HepG2 (cell line): ENCODE measurements at regions not wholly inside any gene's neighbourhood (a gene's known extent, or its start where the extent isn't known, plus 50 kb on each side); places are given as distances from the start of the nearest gene placed in this dataset.

Experiments used
- ATAC-seq: fragments of 200-7000 bp; cut with Tn5 transposase; 3 replicates; pipeline ENCODE4 v1.9.1; 2020; ENCODE audit warnings: mild to moderate bottlenecking, moderate library complexity
- BruUV-seq: library from RNA; stranded (reverse); fragments of 400-500 nt; replicated peaks from 2 replicates; lab custom pipeline; 2021; lab: Mats Ljungman, UMichigan
- CTCF ChIA-PET: fragments of 300-600 bp; formaldehyde crosslinking; extraction: SDS; loops from one replicate; lab custom pipeline; 2021; ENCODE audit warnings: low total read pairs, inconsistent platforms, low intra/inter-chr PET ratio; lab: Yijun Ruan, JAX
- POLR2A ChIA-PET: fragments of 350-600 bp; sonication (Branson Sonifier 250); formaldehyde crosslinking; loops from one replicate; lab custom pipeline; 2020; ENCODE audit warnings: antibody characterized with exemption, inconsistent platforms; lab: Yijun Ruan, JAX
- DNase-seq: peaks from one replicate; pipeline ENCODE4 v3.0.0-alpha.2; 2015; ENCODE audit warnings: low spot score
- FAIRE-seq: peaks from 3 replicates; lab custom pipeline; 2011; peaks lifted over from hg19 to GRCh38; lab: Jason Lieb, UNC
- H2AFZ ChIP-seq: one replicate; pipeline ENCODE4 v1.6.1; 2011; ENCODE audit warnings: low read length, inconsistent platforms
- H3K27ac ChIP-seq: fragments of 300-600 bp; 3 replicates; pipeline ENCODE4 v1.8.0; 2011; ENCODE audit warnings: mixed run types, mild to moderate bottlenecking, mixed read lengths, low read length, inconsistent platforms; ENCODE audit not compliant: insufficient read depth; ENCODE audit errors: extremely low read length
- H3K27me3 ChIP-seq, 2 experiments: fragments of 200-600 bp in 1 of 2; 2 replicates in 1 of 2; 3 replicates in 1 of 2; pipeline versions ENCODE4 v1.6.0 to v1.8.0; 2011; ENCODE audit warnings: low read length in 2 of 2, mild to moderate bottlenecking in 2 of 2, moderate library complexity in 2 of 2, inconsistent platforms in 1 of 2; ENCODE audit not compliant: insufficient read depth in 2 of 2, control insufficient read depth in 1 of 2
- H3K36me3 ChIP-seq, 2 experiments: fragments of 200-600 bp in 1 of 2; replicated peaks in 1 of 2; 2 replicates in 1 of 2; 3 replicates in 1 of 2; pipeline versions ENCODE4 v1.5.1 to v1.8.0; 2011; ENCODE audit warnings: low read length in 2 of 2, inconsistent platforms in 1 of 2; ENCODE audit not compliant: insufficient read depth in 2 of 2, control insufficient read depth in 1 of 2
- H3K4me1 ChIP-seq: 2 replicates; pipeline ENCODE4 v1.5.1; 2012; ENCODE audit warnings: low read length, inconsistent platforms; ENCODE audit not compliant: insufficient read depth
- H3K4me2 ChIP-seq: 2 replicates; pipeline ENCODE4 v1.6.0; 2011; ENCODE audit warnings: low read depth, low read length, inconsistent platforms
- H3K4me3 ChIP-seq, 3 experiments: fragments of 200-600 bp in 1 of 3; sonication (generic), shearing (Covaris generic) in 1 of 3; replicated peaks in 1 of 3; 2 replicates each; pipeline ENCODE4 v1.5.1; 2011 to 2016; ENCODE audit warnings: low read length in 3 of 3, inconsistent platforms in 2 of 3, low read depth in 2 of 3, mild to moderate bottlenecking in 2 of 3, control low read depth in 1 of 3, mixed read lengths in 1 of 3; ENCODE audit not compliant: insufficient read depth in 1 of 3
- H3K79me2 ChIP-seq: one replicate; pipeline ENCODE4 v1.6.1; 2011; ENCODE audit warnings: low read length, inconsistent platforms; ENCODE audit not compliant: insufficient read depth
- H3K9ac ChIP-seq: 2 replicates; pipeline ENCODE4 v1.6.0; 2011; ENCODE audit warnings: mild to moderate bottlenecking, low read depth, low read length, inconsistent platforms; ENCODE audit not compliant: insufficient read depth
- H3K9me3 ChIP-seq: 2 replicates; pipeline ENCODE4 v1.5.1; 2012; ENCODE audit warnings: mild to moderate bottlenecking, low read length
- H4K20me1 ChIP-seq: 2 replicates; pipeline ENCODE4 v1.6.0; 2011; ENCODE audit warnings: inconsistent platforms, mild to moderate bottlenecking, low read length, moderate library complexity; ENCODE audit not compliant: insufficient read depth
- FOXK2 ChIP-seq: fragments of 450-650 bp; IDR thresholded peaks from 2 replicates; pipeline ENCODE4 v1.6.1; 2016
- HOXA5 ChIP-seq: sonication (generic); formaldehyde crosslinking; IDR thresholded peaks from 2 replicates; pipeline ENCODE4 v1.4.0; 2020; ENCODE audit warnings: missing genetic modification reagents
- RBAK ChIP-seq: sonication (generic); formaldehyde crosslinking; IDR thresholded peaks from 2 replicates; pipeline ENCODE4 v1.5.1; 2020; ENCODE audit warnings: mild to moderate bottlenecking, missing genetic modification reagents
- RCOR2 ChIP-seq: IDR thresholded peaks from 2 replicates; pipeline ENCODE4 v1.6.1; 2016; ENCODE audit warnings: missing biosample characterization, missing genetic modification reagents
- SNAPC2 ChIP-seq: sonication (generic); formaldehyde crosslinking; IDR thresholded peaks from 2 replicates; pipeline ENCODE4 v1.8.1; 2022; ENCODE audit warnings: mild to moderate bottlenecking, missing genetic modification reagents
- WIZ ChIP-seq: sonication (generic); formaldehyde crosslinking; IDR thresholded peaks from 2 replicates; pipeline ENCODE4 v1.5.1; 2020; ENCODE audit warnings: mild to moderate bottlenecking, missing genetic modification reagents
- ZNF34 ChIP-seq: sonication (generic); formaldehyde crosslinking; IDR thresholded peaks from 2 replicates; pipeline ENCODE4 v1.4.0; 2020; ENCODE audit warnings: mild to moderate bottlenecking, missing genetic modification reagents, borderline replicate concordance
- ZNF367 ChIP-seq: sonication (generic); formaldehyde crosslinking; IDR thresholded peaks from 2 replicates; pipeline ENCODE4 v1.4.0; 2020; ENCODE audit warnings: missing genetic modification reagents, borderline replicate concordance
- ZNF557 ChIP-seq: sonication (generic); formaldehyde crosslinking; IDR thresholded peaks from 2 replicates; pipeline ENCODE4 v1.4.0; 2020; ENCODE audit warnings: missing genetic modification reagents
- ZNF780A ChIP-seq: sonication (generic); formaldehyde crosslinking; IDR thresholded peaks from 2 replicates; pipeline ENCODE4 v1.8.0; 2022; ENCODE audit warnings: mild to moderate bottlenecking, missing genetic modification reagents, moderate library complexity
- WGBS: methylation state at CpG from one replicate; pipeline ENCODE4 v1.1.6; 2017; ENCODE audit warnings: low lambda C conversion rate; 5-methylcytosine and 5-hydroxymethylcytosine counted together
- in situ Hi-C: cut with HindIII; loops from 2 replicates; pipeline ENCODE4 v1.10.0; 2017; ENCODE audit warnings: low pct_unique_long_range_greater_than_20kb; ENCODE audit not compliant: extremely low pct_ligation_motif_present
- intact Hi-C: fragments of 100-400 bp; cut with micrococcal nuclease; formaldehyde crosslinking; loops from one replicate; pipeline ENCODE4 v1.10.0; 2022; ENCODE audit not compliant: unreplicated experiment
- TF ChIP-seq, protein P1 (sequence below): sonication (generic); formaldehyde crosslinking; conservative IDR thresholded peaks from 2 replicates; pipeline ENCODE4 v1.4.0; 2020; ENCODE audit warnings: missing genetic modification reagents
- TF ChIP-seq, protein P2 (sequence below): sonication (generic); formaldehyde crosslinking; IDR thresholded peaks from 2 replicates; pipeline ENCODE4 v1.4.0; 2020; ENCODE audit warnings: missing genetic modification reagents
- TF ChIP-seq, protein P3 (sequence below): sonication (generic); formaldehyde crosslinking; IDR thresholded peaks from 2 replicates; pipeline ENCODE4 v1.5.0; 2020; ENCODE audit warnings: missing genetic modification reagents

DNA sequence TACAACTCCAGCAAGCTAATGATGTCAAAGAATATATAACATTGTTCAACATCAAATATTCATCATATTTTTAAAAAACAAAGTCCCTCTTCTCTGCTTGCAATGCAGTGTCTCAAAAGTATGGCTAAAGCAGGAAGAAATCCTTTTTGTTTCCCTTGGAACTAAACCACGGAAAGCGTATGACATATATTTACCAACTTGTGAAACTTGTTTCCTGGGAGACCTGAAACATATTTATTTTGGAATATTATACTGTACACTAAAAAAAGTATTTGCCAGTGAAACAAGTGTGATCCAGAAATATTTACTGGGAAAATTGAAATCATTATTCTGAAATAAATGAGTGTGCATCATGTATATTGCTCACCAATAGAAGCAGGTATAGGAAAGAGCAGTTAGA, 156.0 kb upstream of the ANKRD50 start (continued):
- TF ChIP-seq, protein P1, sequence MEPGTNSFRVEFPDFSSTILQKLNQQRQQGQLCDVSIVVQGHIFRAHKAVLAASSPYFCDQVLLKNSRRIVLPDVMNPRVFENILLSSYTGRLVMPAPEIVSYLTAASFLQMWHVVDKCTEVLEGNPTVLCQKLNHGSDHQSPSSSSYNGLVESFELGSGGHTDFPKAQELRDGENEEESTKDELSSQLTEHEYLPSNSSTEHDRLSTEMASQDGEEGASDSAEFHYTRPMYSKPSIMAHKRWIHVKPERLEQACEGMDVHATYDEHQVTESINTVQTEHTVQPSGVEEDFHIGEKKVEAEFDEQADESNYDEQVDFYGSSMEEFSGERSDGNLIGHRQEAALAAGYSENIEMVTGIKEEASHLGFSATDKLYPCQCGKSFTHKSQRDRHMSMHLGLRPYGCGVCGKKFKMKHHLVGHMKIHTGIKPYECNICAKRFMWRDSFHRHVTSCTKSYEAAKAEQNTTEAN (CRISPR knock-in tag): no peak
- TF ChIP-seq, protein P2, sequence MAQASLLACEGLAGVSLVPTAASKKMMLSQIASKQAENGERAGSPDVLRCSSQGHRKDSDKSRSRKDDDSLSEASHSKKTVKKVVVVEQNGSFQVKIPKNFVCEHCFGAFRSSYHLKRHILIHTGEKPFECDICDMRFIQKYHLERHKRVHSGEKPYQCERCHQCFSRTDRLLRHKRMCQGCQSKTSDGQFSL: no peak
- TF ChIP-seq HOXA5 (CRISPR knock-in tag) (no peak), RCOR2 (no peak), SNAPC2 (CRISPR knock-in tag) (no peak), RBAK (CRISPR knock-in tag) (no peak), WIZ (no peak), ZNF780A (CRISPR knock-in tag) (no peak), ZNF34 (CRISPR knock-in tag) (no peak), FOXK2 (no peak), ZNF367 (CRISPR knock-in tag) (no peak)
- TF ChIP-seq, protein P3, sequence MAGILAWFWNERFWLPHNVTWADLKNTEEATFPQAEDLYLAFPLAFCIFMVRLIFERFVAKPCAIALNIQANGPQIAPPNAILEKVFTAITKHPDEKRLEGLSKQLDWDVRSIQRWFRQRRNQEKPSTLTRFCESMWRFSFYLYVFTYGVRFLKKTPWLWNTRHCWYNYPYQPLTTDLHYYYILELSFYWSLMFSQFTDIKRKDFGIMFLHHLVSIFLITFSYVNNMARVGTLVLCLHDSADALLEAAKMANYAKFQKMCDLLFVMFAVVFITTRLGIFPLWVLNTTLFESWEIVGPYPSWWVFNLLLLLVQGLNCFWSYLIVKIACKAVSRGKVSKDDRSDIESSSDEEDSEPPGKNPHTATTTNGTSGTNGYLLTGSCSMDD: no peak

DNA sequence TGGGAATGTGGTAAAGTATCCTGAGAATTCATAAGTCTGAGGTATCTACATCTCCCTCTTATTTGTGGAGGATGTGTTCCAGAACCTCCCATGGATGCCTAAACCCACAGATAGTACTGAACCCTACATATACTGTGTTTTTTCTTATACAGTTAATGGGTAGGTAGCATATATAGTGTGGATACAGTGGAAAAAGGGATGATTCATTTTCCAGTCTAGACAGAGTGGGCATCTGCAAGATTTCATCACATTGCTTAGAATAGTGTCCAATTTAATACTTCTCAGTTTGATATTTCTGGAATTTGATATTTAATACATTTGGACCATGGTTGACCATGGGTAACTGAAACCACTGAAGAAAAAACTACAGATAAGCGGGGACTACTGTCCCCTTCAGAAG, 155.0 kb upstream of the ANKRD50 start:
- no TSS peak for BruUV-seq
- H3K79me2 ChIP-seq: no peaks in the 10 kb centered on the region
- ATAC-seq: no peak
- 3% methylated on average over 1 of the region's 1 CpG for WGBS
- no peak overlapping the region for H3K27ac ChIP-seq
- no peak for DNase-seq
- FAIRE-seq: no peak
- H3K4me1 ChIP-seq: no peaks in the 10 kb centered on the region
- H3K4me2 ChIP-seq: no peak overlapping the region
- H4K20me1 ChIP-seq: no peaks in the 10 kb centered on the region
- POLR2A ChIA-PET: no interaction called here
- H3K9ac ChIP-seq: no peak overlapping the region
- in situ Hi-C loops (no loop called here), intact Hi-C loops (no loop called here)
- CTCF ChIA-PET: no interaction called here
- H3K9me3 ChIP-seq: no peaks in the 10 kb centered on the region
- no peaks in the 10 kb centered on the region for H3K27me3 ChIP-seq
- no peaks in the 10 kb centered on the region for H3K36me3 ChIP-seq
- TF ChIP-seq ZNF557 (CRISPR knock-in tag): no peak
- no peak overlapping the region for H3K4me3 ChIP-seq
- no peak overlapping the region for H2AFZ ChIP-seq
